ENCODE measurements at regions not wholly inside any gene's neighbourhood (a gene's known extent, or its start where the extent isn't known, plus 50 kb on each side); places are given as distances from the start of the nearest gene placed in this dataset.

- DNase-seq (ENCODE audit: low read depth), result no peak
- H3K4me3 ChIP-seq (ENCODE audit: low read depth, low read length), result no peak overlapping the region
Measured at GRCh38 chr9:79308012-79308411, 263.8 kb upstream of the TLE4 start.

GRCh38 chr9:79312686-79313421, 258.9 kb upstream of the TLE4 start:
- peak; percentile 13 for TF ChIP-seq CTCF (IDR thresholded peaks at IDR 0.05; ENCODE audit: low read depth, low read length, missing control alignments)
- DNase-seq (ENCODE audit: low read depth), result no peak
- H3K4me3 ChIP-seq (ENCODE audit: low read depth, low read length), result no peak overlapping the region

More at GRCh38 chr9:79308012-79308411, 263.8 kb upstream of the TLE4 start:
- no peak for TF ChIP-seq CTCF (IDR thresholded peaks at IDR 0.05; ENCODE audit: low read depth, low read length, missing control alignments)

GRCh38 chr9:79325501-79325900, 246.3 kb upstream of the TLE4 start:
- H3K4me3 ChIP-seq (ENCODE audit: low read depth, low read length), result no peak overlapping the region
- DNase-seq (ENCODE audit: low read depth), result no peak
- TF ChIP-seq CTCF (IDR thresholded peaks at IDR 0.05; ENCODE audit: low read depth, low read length, missing control alignments), result no peak

- no peak for DNase-seq (ENCODE audit: low read depth)
- no peak overlapping the region for H3K4me3 ChIP-seq (ENCODE audit: low read depth, low read length)
- no peak for TF ChIP-seq CTCF (IDR thresholded peaks at IDR 0.05; ENCODE audit: low read depth, low read length, missing control alignments)
Measured at GRCh38 chr9:79329861-79330260, 241.9 kb upstream of the TLE4 start.

- TF ChIP-seq CTCF (IDR thresholded peaks at IDR 0.05; ENCODE audit: low read depth, low read length, missing control alignments), result no peak
- no peak for DNase-seq (ENCODE audit: low read depth)
- no peak overlapping the region for H3K4me3 ChIP-seq (ENCODE audit: low read depth, low read length)
Measured at GRCh38 chr9:79334001-79334400, 237.8 kb upstream of the TLE4 start.

GRCh38 chr9:79334711-79335110, 237.1 kb upstream of the TLE4 start:
- H3K4me3 ChIP-seq (ENCODE audit: low read depth, low read length), result no peak overlapping the region
- no peak for TF ChIP-seq CTCF (IDR thresholded peaks at IDR 0.05; ENCODE audit: low read depth, low read length, missing control alignments)
- no peak for DNase-seq (ENCODE audit: low read depth)

- no peak for DNase-seq (ENCODE audit: low read depth)
- no peak for TF ChIP-seq CTCF (IDR thresholded peaks at IDR 0.05; ENCODE audit: low read depth, low read length, missing control alignments)
- no peak overlapping the region for H3K4me3 ChIP-seq (ENCODE audit: low read depth, low read length)
Measured at GRCh38 chr9:79335987-79336386, 235.8 kb upstream of the TLE4 start.
